ENCODE measurements at regions not wholly inside any gene's neighbourhood (a gene's known extent, or its start where the extent isn't known, plus 50 kb on each side); places are given as distances from the start of the nearest gene placed in this dataset.
"Not testable (repeated sequence)": the region's sequence is repeated elsewhere in the genome, so short reads cannot be mapped to it uniquely, and the experiment has no call there.

- TF ChIP-seq POLR2AphosphoS5 (IDR thresholded peaks at IDR 0.05): not testable (repeated sequence)
- TF ChIP-seq, protein P1, sequence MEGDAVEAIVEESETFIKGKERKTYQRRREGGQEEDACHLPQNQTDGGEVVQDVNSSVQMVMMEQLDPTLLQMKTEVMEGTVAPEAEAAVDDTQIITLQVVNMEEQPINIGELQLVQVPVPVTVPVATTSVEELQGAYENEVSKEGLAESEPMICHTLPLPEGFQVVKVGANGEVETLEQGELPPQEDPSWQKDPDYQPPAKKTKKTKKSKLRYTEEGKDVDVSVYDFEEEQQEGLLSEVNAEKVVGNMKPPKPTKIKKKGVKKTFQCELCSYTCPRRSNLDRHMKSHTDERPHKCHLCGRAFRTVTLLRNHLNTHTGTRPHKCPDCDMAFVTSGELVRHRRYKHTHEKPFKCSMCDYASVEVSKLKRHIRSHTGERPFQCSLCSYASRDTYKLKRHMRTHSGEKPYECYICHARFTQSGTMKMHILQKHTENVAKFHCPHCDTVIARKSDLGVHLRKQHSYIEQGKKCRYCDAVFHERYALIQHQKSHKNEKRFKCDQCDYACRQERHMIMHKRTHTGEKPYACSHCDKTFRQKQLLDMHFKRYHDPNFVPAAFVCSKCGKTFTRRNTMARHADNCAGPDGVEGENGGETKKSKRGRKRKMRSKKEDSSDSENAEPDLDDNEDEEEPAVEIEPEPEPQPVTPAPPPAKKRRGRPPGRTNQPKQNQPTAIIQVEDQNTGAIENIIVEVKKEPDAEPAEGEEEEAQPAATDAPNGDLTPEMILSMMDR (IDR thresholded peaks at IDR 0.05): not testable (repeated sequence)
Observed at GRCh38 chr18:56420868-56421267, 217.5 kb downstream of the TXNL1 start.

All from prostate gland (tissue), 2 donors.